Astrocyte (in vitro differentiated cells and primary cell): ENCODE measurements at regions not wholly inside any gene's neighbourhood (a gene's known extent, or its start where the extent isn't known, plus 50 kb on each side); places are given as distances from the start of the nearest gene placed in this dataset.

ENCODE experiments used
- CTCF ChIP-seq: IDR thresholded peaks from 2 replicates; pipeline ENCODE4 v1.5.1; 2011; ENCODE audit warnings: low read depth, mild to moderate bottlenecking, inconsistent platforms, low read length, moderate library complexity; ENCODE audit not compliant: insufficient read depth
- EZH2 ChIP-seq: IDR thresholded peaks from 2 replicates; pipeline ENCODE4 v1.6.1; 2012; ENCODE audit warnings: mild to moderate bottlenecking, low read length, inconsistent platforms; ENCODE audit not compliant: insufficient read depth

- no peak for TF ChIP-seq CTCF
- TF ChIP-seq EZH2 = no peak
These were observed 1369.4 kb upstream of the PRMT6 start for GRCh38 chr1:105686874-105687690.
